Mucosa of rectum (tissue), 2 donors: ENCODE measurements at regions not wholly inside any gene's neighbourhood (a gene's known extent, or its start where the extent isn't known, plus 50 kb on each side); places are given as distances from the start of the nearest gene placed in this dataset.
"Not testable (repeated sequence)": the region's sequence is repeated elsewhere in the genome, so short reads cannot be mapped to it uniquely, and the experiment has no call there.

Source experiments
- H3K27ac ChIP-seq, 2 donors: one replicate each; pipeline ENCODE4 v1.7.0; 2013; ENCODE audit warnings: inconsistent platforms in 2 of 2, low read depth in 2 of 2, low read length in 2 of 2
- H3K27me3 ChIP-seq, 2 donors: one replicate each; pipeline ENCODE4 v1.7.0; 2013; ENCODE audit warnings: low read length in 2 of 2; ENCODE audit not compliant: control insufficient read depth in 2 of 2, insufficient read depth in 2 of 2
- H3K36me3 ChIP-seq, 2 donors: one replicate each; pipeline ENCODE4 v1.7.0; 2013; ENCODE audit warnings: low read length in 2 of 2; ENCODE audit not compliant: control insufficient read depth in 2 of 2, insufficient read depth in 2 of 2
- H3K4me1 ChIP-seq, 2 donors: one replicate each; pipeline ENCODE4 v1.7.0; 2013; ENCODE audit warnings: low read length in 2 of 2, mild to moderate bottlenecking in 1 of 2; ENCODE audit not compliant: control insufficient read depth in 2 of 2, insufficient read depth in 2 of 2
- H3K4me3 ChIP-seq, 2 donors: one replicate each; pipeline ENCODE4 v1.7.0; 2013; ENCODE audit warnings: low read length in 2 of 2
- H3K9ac ChIP-seq, 2 donors: one replicate each; pipeline ENCODE4 v1.7.0; 2013; ENCODE audit warnings: low read length in 2 of 2, low read depth in 1 of 2, mild to moderate bottlenecking in 1 of 2
- H3K9me3 ChIP-seq, 2 donors: one replicate each; pipeline ENCODE4 v1.7.0; 2013; ENCODE audit warnings: low read length in 2 of 2; ENCODE audit not compliant: control insufficient read depth in 2 of 2
- donor health status: healthy.
- donor health status: Normal muscosa, but diverticular disease.

DNA sequence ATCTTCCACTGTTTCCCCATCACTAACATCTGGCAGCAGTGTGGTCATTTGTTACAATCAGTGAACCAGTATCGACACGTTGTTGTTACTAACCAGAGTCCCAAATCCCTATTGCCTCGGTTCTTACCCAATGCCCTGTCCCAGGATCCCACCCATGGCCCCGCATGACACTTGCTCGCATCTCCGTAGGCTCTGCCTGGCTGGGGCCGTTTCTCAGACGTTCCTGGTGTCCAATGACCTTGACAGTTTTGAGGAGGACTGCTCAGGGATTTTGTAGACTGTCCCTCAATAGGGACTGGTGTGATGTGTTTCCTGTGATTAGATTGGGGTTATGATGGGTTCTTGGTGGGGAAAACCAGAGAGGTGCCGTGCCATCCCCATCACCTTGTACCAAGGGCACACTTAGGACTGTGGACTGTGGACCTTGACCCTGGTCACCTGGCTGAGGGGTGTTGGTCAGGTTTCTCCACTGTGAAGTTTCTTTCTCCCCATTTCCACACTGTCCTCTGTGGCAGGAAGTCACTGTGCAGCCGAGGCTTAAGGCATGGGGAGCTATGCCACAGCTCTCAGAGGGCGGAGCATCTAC lies 108.4 kb downstream of the ADRA2C start:
- H3K9ac ChIP-seq: no peak overlapping the region
- H3K9me3 ChIP-seq: no peaks in the 10 kb centered on the region
- peaks cover 16 to 32% of the 10 kb centered on the region in 2 donors for H3K27me3 ChIP-seq
- no peak overlapping the region for H3K27ac ChIP-seq
- no peak overlapping the region for H3K4me3 ChIP-seq
- H3K4me1 ChIP-seq: no peaks in the 10 kb centered on the region
- H3K36me3 ChIP-seq: no peaks in the 10 kb centered on the region

- H3K9ac ChIP-seq: no peak overlapping the region
- peaks cover 21 to 39% of the 10 kb centered on the region in 2 donors for H3K27me3 ChIP-seq
- H3K27ac ChIP-seq: no peak overlapping the region
- no peaks in the 10 kb centered on the region for H3K36me3 ChIP-seq
- H3K9me3 ChIP-seq: no peaks in the 10 kb centered on the region
- H3K4me3 ChIP-seq: no peak overlapping the region
- no peaks in the 10 kb centered on the region for H3K4me1 ChIP-seq
Observed at GRCh38 chr4:3875466-3875865, 109.3 kb downstream of the ADRA2C start.

- not testable (repeated sequence) for H3K36me3 ChIP-seq, H3K9me3 ChIP-seq, H3K9ac ChIP-seq, H3K4me3 ChIP-seq, H3K27ac ChIP-seq, H3K4me1 ChIP-seq
- peaks cover 18 to 36% of the 10 kb centered on the region in 2 donors for H3K27me3 ChIP-seq
Observed at GRCh38 chr4:3876057-3876845, 110.1 kb downstream of the ADRA2C start.

DNA sequence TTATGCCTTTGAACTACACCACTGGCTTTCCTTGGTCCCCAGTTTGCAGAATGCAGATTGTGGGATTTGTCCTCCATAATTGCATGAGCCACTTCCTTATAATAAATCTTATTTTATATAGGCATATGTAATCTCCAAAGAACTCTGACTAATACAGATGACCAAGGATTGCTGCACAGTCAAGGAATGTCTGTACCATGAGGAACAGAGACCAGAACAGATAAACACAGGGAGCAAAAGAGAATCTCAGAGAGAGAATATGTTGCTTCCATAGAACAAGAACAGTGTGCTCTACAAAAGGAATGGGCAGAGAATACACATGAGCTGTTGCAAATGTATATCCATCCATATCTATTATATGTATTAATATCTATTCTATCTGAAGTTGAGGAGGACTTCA lies 111.1 kb downstream of the ADRA2C start:
- H3K27me3 ChIP-seq: peaks cover 18 to 31% of the 10 kb centered on the region in 2 donors

DNA sequence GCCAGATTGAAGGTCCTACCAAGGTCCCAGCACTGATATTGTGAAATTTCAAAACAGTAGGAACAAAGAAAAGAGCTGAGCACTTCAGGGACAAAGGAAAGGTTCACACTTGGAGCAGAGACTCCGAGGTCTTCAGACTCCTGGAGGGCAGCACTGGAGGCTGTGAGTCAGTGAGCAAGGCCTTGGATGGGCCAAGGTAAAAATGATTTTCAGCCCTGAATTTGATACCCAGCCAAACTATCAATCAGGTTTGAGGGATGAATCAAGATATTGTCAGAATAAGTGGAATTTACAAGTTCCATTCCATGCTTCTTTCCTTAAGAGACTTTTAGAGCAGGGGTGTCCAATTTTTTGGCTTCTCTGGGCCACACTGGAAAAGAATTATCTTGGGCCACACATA lies 111.7 kb downstream of the ADRA2C start:
- Histone ChIP-seq H3K4me1 (no peaks in the 10 kb centered on the region), H3K27me3 (peaks cover 13 to 26% of the 10 kb centered on the region in 2 donors), H3K4me3 (no peak overlapping the region), H3K36me3 (no peaks in the 10 kb centered on the region), H3K9me3 (no peaks in the 10 kb centered on the region), H3K27ac (no peak overlapping the region), H3K9ac (no peak overlapping the region)

More for the DNA sequence above, 111.1 kb downstream of the ADRA2C start:
- no peak overlapping the region for H3K27ac ChIP-seq
- no peak overlapping the region for H3K9ac ChIP-seq
- H3K36me3 ChIP-seq: no peaks in the 10 kb centered on the region
- H3K4me1 ChIP-seq: no peaks in the 10 kb centered on the region
- H3K9me3 ChIP-seq: no peaks in the 10 kb centered on the region
- no peak overlapping the region for H3K4me3 ChIP-seq

DNA sequence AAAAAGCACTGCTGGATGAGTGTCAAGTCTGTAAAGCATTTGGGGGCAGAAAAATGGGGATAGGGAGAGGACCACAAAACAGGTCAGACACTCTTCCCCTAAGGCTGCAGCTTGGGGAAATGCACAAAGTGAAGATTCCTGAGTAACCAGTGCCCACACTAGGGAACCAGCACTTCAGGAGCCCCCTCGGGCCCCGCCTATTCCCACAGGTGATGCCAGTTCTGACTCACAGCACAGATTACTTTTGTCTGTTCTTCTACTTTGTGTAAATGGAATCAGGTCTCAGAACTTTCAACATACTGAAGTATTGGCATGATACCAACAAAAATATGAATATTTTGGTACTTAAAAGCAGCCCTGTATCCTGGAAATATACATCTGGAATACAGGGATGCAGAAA lies 112.5 kb downstream of the ADRA2C start:
- no peaks in the 10 kb centered on the region for H3K9me3 ChIP-seq
- H3K36me3 ChIP-seq: no peaks in the 10 kb centered on the region
- H3K4me1 ChIP-seq: no peaks in the 10 kb centered on the region
- H3K4me3 ChIP-seq: no peak overlapping the region
- no peak overlapping the region for H3K9ac ChIP-seq
- no peak overlapping the region for H3K27ac ChIP-seq
- H3K27me3 ChIP-seq: peaks cover 10 to 18% of the 10 kb centered on the region in 2 donors

DNA sequence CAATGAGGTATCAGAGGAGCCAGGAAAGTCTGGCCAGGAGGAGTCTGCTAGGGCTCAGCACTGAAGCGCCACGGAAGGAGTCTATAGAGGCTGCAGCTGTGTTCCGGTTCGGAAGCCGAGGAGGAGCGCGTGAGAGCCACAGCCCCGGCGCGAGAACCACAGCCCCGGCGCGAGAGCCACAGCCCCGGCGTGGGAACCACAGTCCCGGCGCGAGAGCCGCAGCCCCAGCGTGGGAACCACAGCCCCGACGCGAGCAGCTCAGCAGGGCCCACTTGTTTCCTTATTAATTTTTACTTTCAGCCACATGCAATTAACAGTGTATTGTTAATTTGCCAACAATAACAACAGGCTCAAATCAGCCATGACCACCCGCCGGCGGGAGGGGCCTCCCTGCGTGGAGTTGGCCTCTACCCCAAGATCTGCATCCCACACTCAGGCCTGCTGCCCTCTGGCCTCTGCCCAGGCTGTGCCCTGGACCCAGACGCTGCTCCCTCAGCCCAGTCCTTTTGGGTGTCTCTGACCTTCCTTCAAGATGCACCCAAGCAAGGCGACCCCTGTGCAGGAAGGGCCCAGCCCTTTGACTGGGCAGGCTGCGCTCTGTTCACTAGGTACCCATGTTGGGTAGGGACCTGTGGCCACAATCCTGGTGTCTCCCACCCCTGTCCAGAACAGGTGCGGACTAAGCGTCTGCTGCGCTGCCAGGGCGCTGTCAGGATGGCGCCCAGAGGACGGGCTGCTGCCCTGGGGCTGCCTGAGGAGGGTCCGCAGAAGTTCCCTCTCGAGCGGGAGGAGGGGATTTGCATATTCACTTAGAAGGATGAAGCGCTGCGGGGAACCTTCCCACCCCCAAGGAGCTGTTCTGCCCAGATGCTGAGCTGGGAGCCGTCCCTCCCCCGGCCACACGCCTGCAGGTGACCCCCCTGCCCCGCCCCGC lies 113.8 kb downstream of the ADRA2C start:
- H3K9ac ChIP-seq: no peak overlapping the region
- H3K4me3 ChIP-seq: no peak overlapping the region

DNA sequence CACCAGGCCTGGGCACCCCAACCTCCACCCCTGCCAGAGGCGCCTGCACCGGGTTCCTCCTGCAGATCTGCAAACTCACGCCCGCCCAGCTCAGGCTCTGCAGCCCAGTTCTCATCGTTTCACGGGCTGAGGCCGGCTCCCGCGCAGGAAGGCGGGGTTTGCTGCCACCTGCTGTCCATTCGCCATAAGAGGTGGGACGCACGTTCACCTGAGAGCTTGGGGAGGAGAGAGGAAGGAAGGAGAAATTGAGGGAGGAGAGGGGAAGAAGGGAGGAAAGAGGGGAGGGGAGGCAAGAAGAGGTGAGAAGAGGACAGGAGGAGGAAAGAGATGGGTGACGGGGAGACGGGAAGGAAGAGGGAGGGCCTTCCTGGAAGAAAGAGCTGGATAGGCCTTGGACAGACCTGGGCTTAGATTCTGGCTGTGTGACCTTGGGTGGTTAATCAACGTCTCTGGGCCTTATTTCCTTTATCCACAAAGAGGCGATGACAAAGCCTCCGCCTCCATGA lies 114.5 kb downstream of the ADRA2C start:
- Histone ChIP-seq H3K27ac (no peak overlapping the region), H3K9me3 (no peaks in the 10 kb centered on the region), H3K4me1 (no peaks in the 10 kb centered on the region), H3K4me3 (no peak overlapping the region), H3K36me3 (no peaks in the 10 kb centered on the region), H3K27me3 (peaks cover 10 to 16% of the 10 kb centered on the region in 2 donors), H3K9ac (no peak overlapping the region)

More for the DNA sequence above, 113.8 kb downstream of the ADRA2C start:
- H3K27ac ChIP-seq: no peak overlapping the region
- no peaks in the 10 kb centered on the region for H3K4me1 ChIP-seq
- H3K27me3 ChIP-seq: peaks cover 10 to 16% of the 10 kb centered on the region in 2 donors
- no peaks in the 10 kb centered on the region for H3K36me3 ChIP-seq
- no peaks in the 10 kb centered on the region for H3K9me3 ChIP-seq

GRCh38 chr4:3882316-3882885 lies 116.2 kb downstream of the ADRA2C start:
- H3K36me3 ChIP-seq, H3K9me3 ChIP-seq, H3K4me3 ChIP-seq, H3K9ac ChIP-seq, H3K4me1 ChIP-seq, H3K27ac ChIP-seq: not testable (repeated sequence)
- peaks cover 10 to 16% of the 10 kb centered on the region in 2 donors for H3K27me3 ChIP-seq
